ENCODE measurements at regions not wholly inside any gene's neighbourhood (a gene's known extent, or its start where the extent isn't known, plus 50 kb on each side); places are given as distances from the start of the nearest gene placed in this dataset.

DNA sequence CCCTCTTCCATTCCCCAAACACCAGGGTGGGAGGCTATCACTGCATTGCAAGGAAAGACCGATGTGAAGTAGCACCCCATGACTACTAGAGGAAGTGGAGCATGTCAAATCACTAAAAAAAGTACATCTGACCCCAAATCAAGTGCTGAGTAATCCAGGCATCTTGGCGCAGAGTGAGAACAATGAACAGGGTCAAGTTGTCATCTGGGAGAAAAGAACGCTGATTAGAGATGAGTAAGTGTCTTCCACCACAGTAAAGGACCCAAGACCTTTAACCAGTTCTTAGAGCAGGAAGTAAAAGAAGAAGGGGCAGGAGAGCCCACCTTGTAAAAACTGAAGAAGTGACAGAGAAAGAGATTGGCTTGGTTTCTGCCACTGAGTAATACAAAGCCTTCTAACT, 75.0 kb upstream of the RAD23B start:
- TF ChIP-seq SP1 (IDR thresholded peaks at IDR 0.05; ENCODE audit: low read depth, low read length) (no peak), CTCF (IDR thresholded peaks at IDR 0.05; ENCODE audit: control extremely low read depth in 1 of 3, insufficient read depth in 1 of 3, low read depth in 1 of 3, low read length in 3 of 3) (no peak), RFX5 (IDR thresholded peaks at IDR 0.05; ENCODE audit: borderline replicate concordance, low read depth, low read length) (no peak), JUND (IDR thresholded peaks at IDR 0.05; ENCODE audit: low read length) (no peak), CEBPB (IDR thresholded peaks at IDR 0.05; ENCODE audit: low read depth, low read length) (no peak)
- TF ChIP-seq, protein P1, sequence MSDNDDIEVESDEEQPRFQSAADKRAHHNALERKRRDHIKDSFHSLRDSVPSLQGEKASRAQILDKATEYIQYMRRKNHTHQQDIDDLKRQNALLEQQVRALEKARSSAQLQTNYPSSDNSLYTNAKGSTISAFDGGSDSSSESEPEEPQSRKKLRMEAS (IDR thresholded peaks at IDR 0.05), result no peak
